ENCODE measurements at regions not wholly inside any gene's neighbourhood (a gene's known extent, or its start where the extent isn't known, plus 50 kb on each side); places are given as distances from the start of the nearest gene placed in this dataset.

GRCh38 chr1:221015159-221015790 lies 136.0 kb downstream of the HLX start:
- H3K27me3 ChIP-seq: no peaks in the 10 kb centered on the region
- no peaks in the 10 kb centered on the region for H3K9me3 ChIP-seq
- TF ChIP-seq CTCF (IDR thresholded peaks at IDR 0.05) (no peak), EP300 (IDR thresholded peaks at IDR 0.05) (no peak), POLR2A (IDR thresholded peaks at IDR 0.05) (no peak)
- H3K4me3 ChIP-seq: no peak overlapping the region
- no peaks in the 10 kb centered on the region for H3K36me3 ChIP-seq
- DNase-seq: no peak
- no peak overlapping the region for H3K27ac ChIP-seq
- intact Hi-C loops (cut with DNase I): loop anchor here in 1 of 4 donors (10.0 kb wide), 1 partner anchor 180 kb away; no protein-coding TSS in a partner anchor
- 80 to 84% (median 81%) methylated on average over 5 of the region's 5 CpGs for WGBS, 3 donors
- no peaks in the 10 kb centered on the region for H3K4me1 ChIP-seq (ENCODE audit: insufficient read depth)

GRCh38 chr1:221016751-221017150 lies 137.5 kb downstream of the HLX start:
- Histone ChIP-seq H3K27ac (no peak overlapping the region), H3K4me3 (no peak overlapping the region), H3K9me3 (no peaks in the 10 kb centered on the region), H3K4me1 (ENCODE audit: insufficient read depth) (no peaks in the 10 kb centered on the region), H3K27me3 (no peaks in the 10 kb centered on the region), H3K36me3 (no peaks in the 10 kb centered on the region)
- intact Hi-C loops (cut with DNase I): loop anchor here in 1 of 4 donors (10.0 kb wide), 1 partner anchor 178 kb away; no protein-coding TSS in a partner anchor
- TF ChIP-seq POLR2A (IDR thresholded peaks at IDR 0.05) (no peak), CTCF (IDR thresholded peaks at IDR 0.05) (no peak), EP300 (IDR thresholded peaks at IDR 0.05) (no peak)
- no peak for DNase-seq

- DNase-seq: no peak
- no peak overlapping the region for H3K4me3 ChIP-seq
- no peak overlapping the region for H3K27ac ChIP-seq
- 72 to 73% (median 72%) methylated on average over 1 of the region's 1 CpG for WGBS, 3 donors
- no peak for TF ChIP-seq EP300 (IDR thresholded peaks at IDR 0.05)
- TF ChIP-seq CTCF (IDR thresholded peaks at IDR 0.05): no peak
- TF ChIP-seq POLR2A (IDR thresholded peaks at IDR 0.05): no peak
- H3K36me3 ChIP-seq: no peaks in the 10 kb centered on the region
- no peaks in the 10 kb centered on the region for H3K4me1 ChIP-seq (ENCODE audit: insufficient read depth)
- H3K27me3 ChIP-seq: no peaks in the 10 kb centered on the region
- intact Hi-C loops (cut with DNase I): loop anchor here in 1 of 4 donors (10.0 kb wide), 1 partner anchor 176 kb away; no protein-coding TSS in a partner anchor
- no peaks in the 10 kb centered on the region for H3K9me3 ChIP-seq
These were observed 139.2 kb downstream of the HLX start for GRCh38 chr1:221018414-221018813.

- Histone ChIP-seq H3K27ac (no peak overlapping the region), H3K27me3 (no peaks in the 10 kb centered on the region), H3K4me1 (ENCODE audit: insufficient read depth) (no peaks in the 10 kb centered on the region), H3K9me3 (no peaks in the 10 kb centered on the region), H3K4me3 (no peak overlapping the region), H3K36me3 (no peaks in the 10 kb centered on the region)
- TF ChIP-seq EP300 (IDR thresholded peaks at IDR 0.05): no peak
- no peak for TF ChIP-seq POLR2A (IDR thresholded peaks at IDR 0.05)
- TF ChIP-seq CTCF (IDR thresholded peaks at IDR 0.05): no peak
- WGBS, 3 donors: 65 to 76% (median 66%) methylated on average over 3 of the region's 3 CpGs
- no peak for DNase-seq
- intact Hi-C loops (cut with DNase I): no loop called here
These were observed 143.1 kb downstream of the HLX start for GRCh38 chr1:221022331-221022730.
